HCT116 (cell line): ENCODE measurements at regions not wholly inside any gene's neighbourhood (a gene's known extent, or its start where the extent isn't known, plus 50 kb on each side); places are given as distances from the start of the nearest gene placed in this dataset.

Experiments used
- ATAC-seq: fragments of 200-7000 bp; cut with Tn5 transposase; 2 replicates; pipeline ENCODE4 v1.9.1; 2020; ENCODE audit warnings: mild to moderate bottlenecking, moderate library complexity
- BruUV-seq: library from RNA; stranded (reverse); fragments of 400-500 nt; replicated peaks from 2 replicates; lab custom pipeline; 2021; lab: Mats Ljungman, UMichigan
- CTCF ChIA-PET: fragments of 300-600 bp; sonication (Branson Sonifier 250); formaldehyde crosslinking; loops from one replicate; lab custom pipeline; 2021; ENCODE audit warnings: antibody characterized with exemption; lab: Charles Lee
- POLR2A ChIA-PET: fragments of 300-600, 350-600 bp; sonication (Branson Sonifier 250); formaldehyde crosslinking; loops from one replicate; lab custom pipeline; 2021; ENCODE audit warnings: antibody characterized with exemption; lab: Charles Lee
- RAD21 ChIA-PET, 2 experiments: fragments of 300-600 bp; sonication (Branson Sonifier 250); formaldehyde crosslinking; loops; one replicate each; lab custom pipeline; 2023; ENCODE audit warnings: low total read pairs in 2 of 2; ENCODE audit not compliant: uncharacterized antibody in 2 of 2, unreplicated experiment in 2 of 2, low non-redundant PET in 1 of 2; lab: Charles Lee
- DNase-seq: peaks from one replicate; pipeline ENCODE4 v3.0.0-alpha.2; 2010; ENCODE audit warnings: low read depth, low spot score
- H2AFZ ChIP-seq: fragments of 200-600 bp; shearing (Covaris generic), sonication (generic); 2 replicates; pipeline ENCODE4 v1.6.1; 2017; ENCODE audit warnings: low read depth, mixed run types, mixed read lengths, antibody characterized with exemption, low read length; ENCODE audit not compliant: poor library complexity, severe bottlenecking
- H3K27ac ChIP-seq: 2 replicates; pipeline ENCODE4 v1.5.1; 2012; ENCODE audit warnings: low read depth, low read length
- H3K27me3 ChIP-seq: fragments of 200-600 bp; sonication (generic); 2 replicates; pipeline ENCODE4 v1.6.1; 2016; ENCODE audit warnings: mixed run types, low read length, mixed read lengths; ENCODE audit not compliant: insufficient read depth
- H3K36me3 ChIP-seq, 2 experiments: fragments of 200-500 bp in 1 of 2; fragments of 200-600 bp in 1 of 2; sonication (Bioruptor generic) in 1 of 2; sonication (generic) in 1 of 2; 2 replicates each; pipeline versions ENCODE4 v1.5.1 to v1.6.1; 2014 to 2016; ENCODE audit warnings: low read length in 2 of 2, inconsistent platforms in 1 of 2, mixed read lengths in 1 of 2, mixed run types in 1 of 2; ENCODE audit not compliant: insufficient read depth in 2 of 2, control insufficient read depth in 1 of 2
- H3K4me1 ChIP-seq, 2 experiments: fragments of 200-600 bp in 1 of 2; sonication (generic) in 1 of 2; 2 replicates each; pipeline versions ENCODE4 v1.5.1 to v1.6.1; 2012 to 2017; ENCODE audit warnings: low read length in 2 of 2, inconsistent platforms in 1 of 2, mild to moderate bottlenecking in 1 of 2, mixed read lengths in 1 of 2, mixed run types in 1 of 2, moderate library complexity in 1 of 2; ENCODE audit not compliant: insufficient read depth in 2 of 2, control insufficient read depth in 1 of 2
- H3K4me2 ChIP-seq: fragments of 200-600 bp; sonication (generic); 2 replicates; pipeline ENCODE4 v1.6.1; 2017; ENCODE audit warnings: mixed run types, low read length, mixed read lengths
- H3K4me3 ChIP-seq, 2 experiments: fragments of 200-600 bp in 1 of 2; sonication (generic) in 1 of 2; replicated peaks in 1 of 2; 2 replicates each; pipeline ENCODE4 v1.5.1; 2011 to 2016; ENCODE audit warnings: low read length in 2 of 2, control low read depth in 1 of 2, low read depth in 1 of 2, mild to moderate bottlenecking in 1 of 2, mixed read lengths in 1 of 2, mixed run types in 1 of 2
- H3K79me2 ChIP-seq: fragments of 200-600 bp; sonication (generic); 2 replicates; pipeline ENCODE4 v1.6.1; 2017; ENCODE audit warnings: mild to moderate bottlenecking, mixed run types, low read length, moderate library complexity, mixed read lengths; ENCODE audit not compliant: insufficient read depth
- H3K9ac ChIP-seq: fragments of 200-600 bp; sonication (generic); 2 replicates; pipeline ENCODE4 v1.6.1; 2016; ENCODE audit warnings: low read length, mixed read lengths
- H3K9me2 ChIP-seq: fragments of 200-600 bp; sonication (generic), shearing (Covaris generic); 2 replicates; pipeline ENCODE4 v1.6.1; 2017; ENCODE audit warnings: mixed run types, mild to moderate bottlenecking, moderate library complexity; ENCODE audit not compliant: insufficient read depth
- H3K9me3 ChIP-seq, 2 experiments: fragments of 200-500 bp in 1 of 2; fragments of 200-600 bp in 1 of 2; sonication (Bioruptor generic) in 1 of 2; sonication (generic) in 1 of 2; 2 replicates each; pipeline ENCODE4 v1.6.1; 2014 to 2017; ENCODE audit warnings: low read length in 2 of 2, mixed read lengths in 2 of 2, inconsistent platforms in 1 of 2, low read depth in 1 of 2, mild to moderate bottlenecking in 1 of 2, mixed run types in 1 of 2, moderate library complexity in 1 of 2; ENCODE audit not compliant: control insufficient read depth in 1 of 2, insufficient read depth in 1 of 2
- H4K20me1 ChIP-seq: fragments of 200-600 bp; sonication (generic), shearing (Covaris generic); 2 replicates; pipeline ENCODE4 v1.6.1; 2017; ENCODE audit warnings: mixed run types, mild to moderate bottlenecking, moderate library complexity; ENCODE audit not compliant: insufficient read depth
- ATF3 ChIP-seq: IDR thresholded peaks from 2 replicates; pipeline ENCODE4 v1.6.1; 2012
- CBX3 ChIP-seq: IDR thresholded peaks from 2 replicates; pipeline ENCODE4 v1.6.1; 2012; ENCODE audit warnings: low read depth
- ELF1 ChIP-seq: IDR thresholded peaks from 2 replicates; pipeline ENCODE4 v1.6.1; 2012; ENCODE audit warnings: low read depth, borderline replicate concordance
- EZH2 ChIP-seq: fragments of 200-600 bp; sonication (generic); IDR thresholded peaks from 2 replicates; pipeline ENCODE4 v1.6.1; 2017; ENCODE audit warnings: antibody characterized with exemption, mixed run types
- EZH2phosphoT487 ChIP-seq: fragments of 200-600 bp; IDR thresholded peaks from 2 replicates; pipeline ENCODE4 v1.6.1; 2018; ENCODE audit warnings: antibody characterized with exemption, borderline replicate concordance
- FOSL1 ChIP-seq: IDR thresholded peaks from 2 replicates; pipeline ENCODE4 v1.6.1; 2012; ENCODE audit warnings: low read depth
- MAX ChIP-seq: IDR thresholded peaks from 2 replicates; pipeline ENCODE4 v1.6.1; 2012
- RAD21 ChIP-seq: IDR thresholded peaks from 2 replicates; pipeline ENCODE4 v1.6.1; 2012; ENCODE audit warnings: low read depth, mild to moderate bottlenecking
- REST ChIP-seq: IDR thresholded peaks from 2 replicates; pipeline ENCODE4 v1.6.1; 2012; ENCODE audit warnings: low read depth
- SIN3A ChIP-seq: IDR thresholded peaks from 2 replicates; pipeline ENCODE4 v1.6.1; 2012; ENCODE audit warnings: low read depth
- SP1 ChIP-seq: IDR thresholded peaks from 2 replicates; pipeline ENCODE4 v1.6.1; 2012; ENCODE audit warnings: low read depth
- SRF ChIP-seq: IDR thresholded peaks from 2 replicates; pipeline ENCODE4 v1.6.1; 2012; ENCODE audit warnings: low read depth
- TCF7L2 ChIP-seq: IDR thresholded peaks from 2 replicates; pipeline ENCODE4 v1.7.0; 2011; ENCODE audit warnings: borderline replicate concordance, inconsistent platforms; ENCODE audit not compliant: insufficient read depth, insufficient read length; ENCODE audit errors: extremely low read depth
- YY1 ChIP-seq: IDR thresholded peaks from 2 replicates; pipeline ENCODE4 v1.6.1; 2011; ENCODE audit warnings: low read length, low read depth, moderate library complexity, mild to moderate bottlenecking; ENCODE audit not compliant: insufficient replicate concordance; ENCODE audit errors: extremely low read depth
- ZBTB33 ChIP-seq: IDR thresholded peaks from 2 replicates; pipeline ENCODE4 v1.6.1; 2011; ENCODE audit warnings: mild to moderate bottlenecking, low read length, moderate library complexity; ENCODE audit not compliant: insufficient replicate concordance; ENCODE audit errors: extremely low read depth
- ZFX ChIP-seq: fragments of 450-650 bp; IDR thresholded peaks from 2 replicates; pipeline ENCODE4 v1.6.1; 2017
- intact Hi-C: fragments of 100-400 bp; cut with micrococcal nuclease; formaldehyde crosslinking; loops from 2 replicates; pipeline ENCODE4 v1.10.0; 2022
- TF ChIP-seq, protein P1 (sequence below), 3 experiments: fragments of 200-600 bp in 1 of 3; sonication (generic) in 1 of 3; IDR thresholded peaks in 2 of 3; conservative IDR thresholded peaks in 1 of 3; 2 replicates each; pipeline ENCODE4 v1.5.1; 2012 to 2017; ENCODE audit warnings: low read depth in 2 of 3, low read length in 2 of 3, antibody characterized with exemption in 1 of 3, borderline replicate concordance in 1 of 3, control low read depth in 1 of 3, mild to moderate bottlenecking in 1 of 3, mixed read lengths in 1 of 3, mixed run types in 1 of 3, moderate library complexity in 1 of 3; ENCODE audit not compliant: insufficient read depth in 1 of 3

GRCh38 chr14:29351996-29352705 is 575.5 kb downstream of the PRKD1 start:
- no peaks in the 10 kb centered on the region for H3K9me2 ChIP-seq
- ChIA-PET CTCF (no interaction called here), POLR2A (no interaction called here), RAD21 (no interaction called here)
- H3K4me2 ChIP-seq = no peak overlapping the region
- peaks cover 3 to 12% of the 10 kb centered on the region in 2 experiments; a peak in 2 of 4 replicates for H3K9me3 ChIP-seq
- no peak overlapping the region for H3K4me3 ChIP-seq
- no peak overlapping the region for H3K27ac ChIP-seq
- no peaks in the 10 kb centered on the region for H3K36me3 ChIP-seq
- H3K4me1 ChIP-seq = no peaks in the 10 kb centered on the region
- H2AFZ ChIP-seq = no peak overlapping the region
- H3K79me2 ChIP-seq = no peaks in the 10 kb centered on the region
- H3K27me3 ChIP-seq = no peaks in the 10 kb centered on the region
- DNase-seq = no peak
- no TSS peak for BruUV-seq
- H4K20me1 ChIP-seq = no peaks in the 10 kb centered on the region
- ATAC-seq = no peak
- no peak for TF ChIP-seq SIN3A
- no peak for TF ChIP-seq ELF1
- TF ChIP-seq EZH2phosphoT487 = no peak
- TF ChIP-seq SP1 = no peak
- TF ChIP-seq REST = no peak
- TF ChIP-seq EZH2 = no peak
- TF ChIP-seq, protein P1, sequence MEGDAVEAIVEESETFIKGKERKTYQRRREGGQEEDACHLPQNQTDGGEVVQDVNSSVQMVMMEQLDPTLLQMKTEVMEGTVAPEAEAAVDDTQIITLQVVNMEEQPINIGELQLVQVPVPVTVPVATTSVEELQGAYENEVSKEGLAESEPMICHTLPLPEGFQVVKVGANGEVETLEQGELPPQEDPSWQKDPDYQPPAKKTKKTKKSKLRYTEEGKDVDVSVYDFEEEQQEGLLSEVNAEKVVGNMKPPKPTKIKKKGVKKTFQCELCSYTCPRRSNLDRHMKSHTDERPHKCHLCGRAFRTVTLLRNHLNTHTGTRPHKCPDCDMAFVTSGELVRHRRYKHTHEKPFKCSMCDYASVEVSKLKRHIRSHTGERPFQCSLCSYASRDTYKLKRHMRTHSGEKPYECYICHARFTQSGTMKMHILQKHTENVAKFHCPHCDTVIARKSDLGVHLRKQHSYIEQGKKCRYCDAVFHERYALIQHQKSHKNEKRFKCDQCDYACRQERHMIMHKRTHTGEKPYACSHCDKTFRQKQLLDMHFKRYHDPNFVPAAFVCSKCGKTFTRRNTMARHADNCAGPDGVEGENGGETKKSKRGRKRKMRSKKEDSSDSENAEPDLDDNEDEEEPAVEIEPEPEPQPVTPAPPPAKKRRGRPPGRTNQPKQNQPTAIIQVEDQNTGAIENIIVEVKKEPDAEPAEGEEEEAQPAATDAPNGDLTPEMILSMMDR (IDR thresholded peaks at IDR 0.05 in 2 of 3, conservative IDR thresholded peaks at IDR 0.05 in 1 of 3; ENCODE audit: borderline replicate concordance in 1 of 3, insufficient read depth in 1 of 3, low read depth in 2 of 3, low read length in 2 of 3) = no peak
- TF ChIP-seq ATF3 = no peak
- TF ChIP-seq SRF = no peak
- no peak for TF ChIP-seq CBX3
- TF ChIP-seq FOSL1 = no peak
- TF ChIP-seq ZBTB33 = no peak
- TF ChIP-seq ZFX = no peak
- TF ChIP-seq TCF7L2 = no peak
- no peak for TF ChIP-seq RAD21
- no peak for TF ChIP-seq MAX
- no peak for TF ChIP-seq YY1
- intact Hi-C loops = no loop called here
- no peak overlapping the region for H3K9ac ChIP-seq
